MCF 10A (cell line): ENCODE measurements at regions not wholly inside any gene's neighbourhood (a gene's known extent, or its start where the extent isn't known, plus 50 kb on each side); places are given as distances from the start of the nearest gene placed in this dataset.

ENCODE experiments used
- BruUV-seq: library from RNA; stranded (reverse); fragments of 400-500 nt; replicated peaks from 2 replicates; lab custom pipeline; 2021; lab: Mats Ljungman, UMichigan
- CTCF ChIA-PET: fragments of 300-600 bp; sonication (Branson Sonifier 250); formaldehyde crosslinking; extraction: SDS; loops from one replicate; lab custom pipeline; 2021; ENCODE audit warnings: antibody characterized with exemption, inconsistent platforms; lab: Yijun Ruan, JAX
- POLR2A ChIA-PET: fragments of 300-600, 350-650 bp; sonication (Branson Sonifier 250); formaldehyde crosslinking; extraction: SDS; loops from one replicate; lab custom pipeline; 2020; ENCODE audit warnings: antibody characterized with exemption, inconsistent platforms; lab: Yijun Ruan, JAX
- DNase-seq: peaks from one replicate; pipeline ENCODE4 v3.0.0-alpha.2; 2018; ENCODE audit not compliant: unreplicated experiment
- H3K27ac Mint-ChIP-seq: one replicate; pipeline ENCODE4 v1.8.0; 2022; ENCODE audit warnings: mild to moderate bottlenecking, low read depth, mixed read lengths; ENCODE audit not compliant: unreplicated experiment
- H3K27me3 Mint-ChIP-seq: one replicate; pipeline ENCODE4 v1.8.0; 2022; ENCODE audit warnings: mixed read lengths; ENCODE audit not compliant: insufficient read depth, unreplicated experiment
- H3K36me3 Mint-ChIP-seq: one replicate; pipeline ENCODE4 v1.8.0; 2022; ENCODE audit warnings: mild to moderate bottlenecking, moderate library complexity, mixed read lengths; ENCODE audit not compliant: insufficient read depth, unreplicated experiment
- H3K4me1 Mint-ChIP-seq: one replicate; pipeline ENCODE4 v1.8.0; 2022; ENCODE audit warnings: mixed read lengths; ENCODE audit not compliant: insufficient read depth, unreplicated experiment
- H3K4me3 Mint-ChIP-seq: one replicate; pipeline ENCODE4 v1.8.0; 2022; ENCODE audit warnings: mild to moderate bottlenecking, moderate library complexity, mixed read lengths; ENCODE audit not compliant: unreplicated experiment
- H3K9me3 Mint-ChIP-seq: one replicate; pipeline ENCODE4 v1.8.0; 2022; ENCODE audit warnings: mixed read lengths; ENCODE audit not compliant: unreplicated experiment
- CTCF ChIP-seq: fragments of 200-600 bp; IDR thresholded peaks from one replicate; pipeline ENCODE4 v1.8.0; 2022; ENCODE audit warnings: antibody characterized with exemption, mild to moderate bottlenecking; ENCODE audit not compliant: unreplicated experiment
- intact Hi-C: fragments of 100-400 bp; cut with micrococcal nuclease; formaldehyde crosslinking; loops from 2 replicates; pipeline ENCODE4 v1.14.1; 2022

GRCh38 chr2:181318504-181319280 is 138.5 kb upstream of the ITGA4 start:
- H3K27me3 Mint-ChIP-seq = no peaks in the 10 kb centered on the region
- TF ChIP-seq CTCF = no peak
- ChIA-PET CTCF (interaction anchor here (0.7 kb wide), 1 partner anchor 17 kb away, joined by 3 read pairs; no protein-coding TSS in a partner anchor), POLR2A (interaction anchor here (0.6 kb wide), 1 partner anchor 158 kb away, joined by 3 read pairs; no protein-coding TSS in a partner anchor)
- H3K9me3 Mint-ChIP-seq = no peaks in the 10 kb centered on the region
- no peak overlapping the region for H3K4me3 Mint-ChIP-seq
- no peaks in the 10 kb centered on the region for H3K4me1 Mint-ChIP-seq
- H3K36me3 Mint-ChIP-seq = no peaks in the 10 kb centered on the region
- BruUV-seq = no TSS peak
- no peak overlapping the region for H3K27ac Mint-ChIP-seq
- no peak for DNase-seq
- intact Hi-C loops = no loop called here

GRCh38 chr2:181319286-181319685 is 137.9 kb upstream of the ITGA4 start:
- intact Hi-C loops = no loop called here
- no peak for TF ChIP-seq CTCF
- POLR2A ChIA-PET = interaction anchor here (0.6 kb wide), 1 partner anchor 157 kb away, joined by 3 read pairs; no protein-coding TSS in a partner anchor

GRCh38 chr2:181320638-181321037 is 136.5 kb upstream of the ITGA4 start:
- H3K9me3 Mint-ChIP-seq = no peaks in the 10 kb centered on the region
- BruUV-seq = no TSS peak
- TF ChIP-seq CTCF = no peak
- POLR2A ChIA-PET = no interaction called here
- H3K4me1 Mint-ChIP-seq = no peaks in the 10 kb centered on the region
- no peak for DNase-seq
- H3K27ac Mint-ChIP-seq = no peak overlapping the region
- no peaks in the 10 kb centered on the region for H3K36me3 Mint-ChIP-seq
- intact Hi-C loops = no loop called here
- no peak overlapping the region for H3K4me3 Mint-ChIP-seq
- no peaks in the 10 kb centered on the region for H3K27me3 Mint-ChIP-seq
- CTCF ChIA-PET = interaction anchor here (1.0 to 1.7 kb wide), 2 partner anchors 13 to 253 kb away, joined by 3 to 5 read pairs; no protein-coding TSS in a partner anchor

More at GRCh38 chr2:181319286-181319685, 137.9 kb upstream of the ITGA4 start:
- no peaks in the 10 kb centered on the region for H3K4me1 Mint-ChIP-seq
- DNase-seq = no peak
- CTCF ChIA-PET = interaction anchor here (0.7 kb wide), 1 partner anchor 26 kb away, joined by 6 read pairs; no protein-coding TSS in a partner anchor
- H3K27me3 Mint-ChIP-seq = no peaks in the 10 kb centered on the region
- no peaks in the 10 kb centered on the region for H3K9me3 Mint-ChIP-seq
- no peak overlapping the region for H3K4me3 Mint-ChIP-seq
- H3K27ac Mint-ChIP-seq = no peak overlapping the region
- BruUV-seq = no TSS peak
- no peaks in the 10 kb centered on the region for H3K36me3 Mint-ChIP-seq

- no peaks in the 10 kb centered on the region for H3K27me3 Mint-ChIP-seq
- no peak overlapping the region for H3K27ac Mint-ChIP-seq
- no TSS peak for BruUV-seq
- no peaks in the 10 kb centered on the region for H3K4me1 Mint-ChIP-seq
- ChIA-PET POLR2A (interaction anchor here (0.7 kb wide), 1 partner anchor 102 kb away, joined by 3 read pairs; no protein-coding TSS in a partner anchor), CTCF (no interaction called here)
- no peak for TF ChIP-seq CTCF
- DNase-seq = no peak
- H3K4me3 Mint-ChIP-seq = no peak overlapping the region
- intact Hi-C loops = no loop called here
- no peaks in the 10 kb centered on the region for H3K36me3 Mint-ChIP-seq
- peaks cover 8% of the 10 kb centered on the region for H3K9me3 Mint-ChIP-seq
Observed at GRCh38 chr2:181324912-181325311, 132.3 kb upstream of the ITGA4 start.
